NOMO-1 treated with dmso at 0.1 percent for 144 hours (cell line): ENCODE measurements at regions not wholly inside any gene's neighbourhood (a gene's known extent, or its start where the extent isn't known, plus 50 kb on each side); places are given as distances from the start of the nearest gene placed in this dataset.
"Not testable (repeated sequence)": the region's sequence is repeated elsewhere in the genome, so short reads cannot be mapped to it uniquely, and the experiment has no call there.

Experiments used
- DNase-seq: peaks from one replicate; lab custom pipeline; 2025; ENCODE audit not compliant: unreplicated experiment; lab: John Stamatoyannopoulos, UW

DNA sequence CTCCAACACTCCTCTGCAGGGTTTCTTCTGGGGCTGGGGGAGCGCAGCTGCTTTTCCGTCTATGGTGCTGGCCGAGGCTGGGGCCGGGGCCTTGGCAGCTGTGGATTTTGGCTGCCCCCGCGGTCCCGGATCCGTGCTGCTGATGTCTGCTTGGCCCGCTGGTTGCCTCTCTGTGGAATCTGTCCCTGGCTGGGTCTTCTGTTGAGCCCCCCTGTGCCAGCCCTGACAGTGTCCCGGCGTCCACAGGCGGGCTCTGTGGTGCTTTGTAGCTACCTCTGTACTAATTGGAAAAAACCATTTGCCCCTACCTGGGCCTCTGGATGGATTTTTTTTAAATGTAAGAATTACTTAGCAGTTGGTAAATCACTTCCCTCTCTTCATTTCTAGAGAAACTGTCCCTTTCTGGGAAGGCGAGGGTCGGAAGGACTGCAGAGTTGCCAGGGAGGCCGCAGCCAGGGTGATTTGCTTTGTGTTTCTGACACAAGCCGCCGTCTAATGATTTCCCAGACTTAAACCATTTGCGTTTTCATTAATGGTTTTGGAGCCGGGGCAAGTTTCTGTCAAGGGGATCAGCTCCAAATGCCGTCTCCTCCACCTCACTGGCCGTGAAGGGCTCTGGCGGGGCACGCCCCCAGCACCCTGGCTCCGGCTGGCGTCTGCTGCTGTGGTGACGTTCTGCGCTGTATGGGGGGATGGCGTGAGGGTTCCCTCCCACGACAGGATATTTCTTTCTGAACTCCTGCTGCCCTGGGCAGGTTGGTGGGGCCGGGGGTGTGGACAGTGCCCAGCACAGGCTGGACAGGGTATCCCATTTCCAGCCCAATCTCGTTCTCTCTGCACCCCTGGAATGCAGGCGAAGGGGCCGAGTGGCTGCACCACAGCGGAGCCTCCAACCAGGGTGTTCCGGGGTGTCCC, 201.7 kb downstream of the LAT start:
- DNase-seq: not testable (repeated sequence)

DNA sequence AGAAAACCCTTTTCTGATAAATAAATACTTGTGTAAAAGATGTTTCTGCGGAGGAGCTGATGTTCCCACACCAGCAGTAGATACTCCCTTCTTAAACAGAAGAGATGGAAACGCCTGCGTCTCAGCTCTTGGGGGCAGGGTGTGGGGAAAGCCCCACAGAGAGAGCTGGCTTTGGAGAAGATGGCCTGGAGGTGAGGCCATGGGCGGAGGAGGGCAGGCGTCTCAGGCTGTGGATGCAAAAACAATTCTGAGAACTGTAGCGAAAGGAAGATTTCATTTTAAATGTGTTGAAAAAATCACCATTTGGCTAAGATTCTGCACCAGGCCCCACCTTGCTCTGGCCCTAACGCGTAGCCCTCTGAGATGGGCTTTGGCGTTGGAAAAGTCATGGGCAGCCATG, 201.0 kb downstream of the LAT start:
- not testable (repeated sequence) for DNase-seq

- not testable (repeated sequence) for DNase-seq
These were observed 200.0 kb downstream of the LAT start for GRCh38 chr16:29184738-29185438.

- DNase-seq: not testable (repeated sequence)
These were observed 198.4 kb downstream of the LAT start for GRCh38 chr16:29182940-29183868.

- DNase-seq: no peak
These were observed 197.6 kb downstream of the LAT start for GRCh38 chr16:29182501-29182900.

DNA sequence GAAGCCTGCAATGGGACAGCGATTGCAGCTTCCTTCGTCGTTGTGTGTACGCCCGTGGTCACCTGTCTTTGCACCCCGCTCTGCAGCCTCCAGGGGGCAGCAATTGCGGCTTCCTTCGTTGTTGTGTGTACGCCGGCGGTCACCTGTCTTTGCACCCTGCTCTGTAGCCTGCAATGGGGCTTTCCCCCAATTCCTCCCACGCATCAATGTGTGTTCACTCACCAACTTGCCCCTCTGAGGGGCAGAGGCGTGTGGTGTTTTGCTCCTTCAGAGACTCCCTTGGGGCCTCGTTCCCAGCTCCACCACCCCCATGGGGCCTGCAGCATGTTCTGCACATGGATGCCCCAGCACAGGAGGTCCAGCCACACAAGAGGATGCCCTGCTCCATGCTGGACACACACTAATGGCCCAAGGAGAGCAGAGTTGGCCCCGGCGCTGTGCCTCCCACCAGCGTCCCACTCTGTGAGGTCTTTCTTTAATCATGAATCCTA, 197.1 kb downstream of the LAT start:
- not testable (repeated sequence) for DNase-seq

DNA sequence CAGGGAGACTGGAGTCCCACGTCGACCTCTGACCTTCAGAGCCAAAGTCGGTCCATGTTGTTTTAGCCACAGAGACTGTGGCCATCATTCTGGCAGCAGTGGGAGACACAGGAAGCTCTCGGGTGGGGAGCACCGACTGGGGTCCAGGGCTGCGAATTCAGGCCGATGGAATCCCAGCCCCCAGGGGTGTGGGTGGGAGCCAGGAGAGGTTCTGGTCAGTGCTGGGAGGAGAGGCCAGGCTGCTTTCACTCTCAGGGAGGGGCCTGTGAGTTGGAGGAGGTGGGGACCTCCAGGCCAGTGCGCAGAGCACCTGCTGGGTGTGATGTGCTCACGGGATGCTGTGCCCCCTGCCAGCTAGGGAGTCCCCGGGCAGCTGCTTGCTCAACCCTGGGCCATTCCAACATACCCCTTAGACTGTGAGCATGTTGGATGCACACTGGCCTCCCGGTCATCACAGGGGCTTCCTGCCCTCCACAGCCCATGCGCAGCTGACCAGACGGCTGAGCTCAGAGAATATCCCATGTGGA, 196.5 kb downstream of the LAT start:
- DNase-seq: not testable (repeated sequence)

GRCh38 chr16:29180206-29180600, 195.4 kb downstream of the LAT start:
- DNase-seq: not testable (repeated sequence)

DNA sequence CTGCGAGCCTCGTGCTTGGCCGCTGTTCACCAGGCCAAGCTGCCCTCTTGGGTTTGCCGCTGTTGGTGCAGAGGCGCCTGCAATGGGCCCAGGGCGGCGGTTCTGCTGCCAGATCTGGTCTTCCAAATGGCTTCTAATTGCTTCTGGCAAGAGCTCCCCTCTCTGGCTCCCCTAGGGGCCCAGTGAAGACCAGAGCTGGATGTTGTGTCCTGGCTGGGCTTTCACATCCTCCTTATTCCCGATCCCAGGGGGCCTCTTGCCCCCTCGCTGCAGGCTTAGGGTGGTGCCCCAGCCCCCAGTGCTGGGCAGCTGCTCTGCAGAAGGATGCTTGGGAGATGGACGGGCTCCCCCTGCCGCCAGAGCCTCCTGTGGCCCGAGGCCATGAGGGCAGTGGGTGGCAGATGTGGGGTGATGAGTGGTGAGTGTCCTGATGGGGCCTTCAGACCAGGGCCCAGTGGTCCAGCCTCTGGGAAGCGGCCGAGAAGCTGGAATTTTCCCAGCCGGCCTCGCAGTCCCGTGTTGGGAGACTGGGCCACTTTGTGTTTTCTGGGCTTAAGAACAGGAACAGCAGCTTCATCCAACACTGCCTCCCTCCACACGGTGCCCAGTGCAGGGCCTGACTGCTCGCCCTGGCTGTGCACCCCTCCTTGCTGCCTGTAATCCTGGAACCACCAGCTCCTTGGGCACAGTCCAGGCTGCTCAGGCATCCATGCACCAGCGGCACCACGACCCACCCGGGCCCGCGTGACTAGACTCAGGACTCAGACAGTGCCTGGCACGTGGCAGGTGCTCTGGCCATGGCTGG, 194.8 kb downstream of the LAT start:
- DNase-seq: not testable (repeated sequence)

DNA sequence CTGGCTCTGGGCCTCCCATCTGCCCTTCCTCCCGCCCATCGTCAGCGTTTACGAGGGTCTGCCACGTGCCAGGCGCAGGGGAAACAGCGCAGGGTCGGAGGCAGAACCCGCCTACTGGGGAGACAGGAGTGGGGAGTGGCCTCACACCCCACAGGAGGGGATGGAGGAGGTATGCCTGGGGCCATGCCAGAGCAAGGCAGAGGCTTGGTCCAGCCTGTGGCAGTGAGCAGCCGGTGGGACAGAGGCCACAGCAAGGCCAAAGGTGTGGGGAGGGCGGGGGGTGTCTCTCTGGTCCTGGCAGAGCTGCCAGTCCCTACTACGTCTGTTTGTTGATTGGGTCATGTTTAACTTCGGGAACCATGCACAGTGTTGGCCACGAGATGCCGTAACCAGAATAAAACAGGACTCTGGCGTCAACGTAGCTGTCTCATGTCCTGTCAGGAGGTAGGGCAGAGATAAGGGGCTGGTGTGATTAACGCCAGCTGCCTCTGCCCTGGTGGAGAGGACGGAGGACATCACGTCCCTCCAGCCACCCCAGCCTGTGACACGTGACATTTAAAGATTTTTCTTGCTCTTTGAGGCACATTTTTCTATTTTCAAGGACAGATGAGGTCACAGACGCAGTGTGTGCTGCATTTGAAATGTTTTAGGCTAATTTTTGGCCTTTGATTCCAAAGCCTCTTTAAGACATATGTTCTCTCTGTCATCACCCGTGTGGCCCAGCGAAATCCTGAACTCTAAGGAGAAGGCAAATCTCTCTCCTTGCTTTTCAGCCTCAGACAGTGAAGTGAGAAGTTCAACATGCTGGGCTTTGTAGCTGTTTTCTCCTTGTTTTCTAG, 193.3 kb downstream of the LAT start:
- not testable (repeated sequence) for DNase-seq

DNA sequence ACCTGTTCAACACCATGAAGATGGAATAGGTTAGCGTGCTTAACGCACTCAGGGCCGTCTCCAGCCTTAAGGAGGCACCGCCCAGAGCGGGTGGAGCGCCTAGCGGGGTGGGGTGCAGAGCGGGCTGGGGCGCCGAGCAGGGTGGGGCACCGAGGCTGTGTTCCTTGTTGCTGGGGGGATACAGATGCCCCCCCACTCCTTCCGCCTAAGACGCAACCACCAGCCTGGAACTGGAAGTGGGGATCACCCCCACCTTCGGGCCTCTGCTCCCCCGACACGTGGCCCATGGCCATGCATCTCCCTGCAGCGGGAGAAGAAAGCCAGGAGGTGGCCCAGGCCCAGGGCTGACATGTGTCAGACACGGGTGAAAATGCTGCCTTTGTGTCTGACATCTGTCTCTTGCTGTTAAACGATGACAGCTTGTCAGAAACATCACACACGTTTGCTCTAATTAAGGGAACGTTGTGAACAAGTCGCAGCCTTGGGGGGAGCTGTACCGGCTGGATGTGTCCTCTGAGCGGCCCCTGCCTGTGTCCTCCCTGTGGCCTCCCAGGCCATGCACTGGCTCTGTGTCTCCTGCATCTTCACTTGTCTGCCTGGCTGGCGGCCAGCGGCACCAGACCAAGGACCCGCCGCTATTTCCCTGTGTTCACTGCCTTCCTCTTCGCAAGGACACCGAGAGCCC, 192.5 kb downstream of the LAT start:
- not testable (repeated sequence) for DNase-seq

GRCh38 chr16:29176822-29177202, 192.0 kb downstream of the LAT start:
- not testable (repeated sequence) for DNase-seq

- not testable (repeated sequence) for DNase-seq
These were observed 191.3 kb downstream of the LAT start for GRCh38 chr16:29176154-29176470.

GRCh38 chr16:29175411-29176153, 190.7 kb downstream of the LAT start:
- DNase-seq: not testable (repeated sequence)

GRCh38 chr16:29173371-29174305, 188.8 kb downstream of the LAT start:
- not testable (repeated sequence) for DNase-seq

GRCh38 chr16:29172098-29172724, 187.4 kb downstream of the LAT start:
- DNase-seq: not testable (repeated sequence)
